ENCODE measurements at regions not wholly inside any gene's neighbourhood (a gene's known extent, or its start where the extent isn't known, plus 50 kb on each side); places are given as distances from the start of the nearest gene placed in this dataset.

- Mint-ChIP-seq H3K36me3 (ENCODE audit: low read depth) (peaks cover 2% of the 10 kb centered on the region), H3K27ac (no peak overlapping the region)
- no peak for ATAC-seq
These were observed 52.8 kb downstream of the FAM43A start for GRCh38 chr3:194738254-194739093.

DNA sequence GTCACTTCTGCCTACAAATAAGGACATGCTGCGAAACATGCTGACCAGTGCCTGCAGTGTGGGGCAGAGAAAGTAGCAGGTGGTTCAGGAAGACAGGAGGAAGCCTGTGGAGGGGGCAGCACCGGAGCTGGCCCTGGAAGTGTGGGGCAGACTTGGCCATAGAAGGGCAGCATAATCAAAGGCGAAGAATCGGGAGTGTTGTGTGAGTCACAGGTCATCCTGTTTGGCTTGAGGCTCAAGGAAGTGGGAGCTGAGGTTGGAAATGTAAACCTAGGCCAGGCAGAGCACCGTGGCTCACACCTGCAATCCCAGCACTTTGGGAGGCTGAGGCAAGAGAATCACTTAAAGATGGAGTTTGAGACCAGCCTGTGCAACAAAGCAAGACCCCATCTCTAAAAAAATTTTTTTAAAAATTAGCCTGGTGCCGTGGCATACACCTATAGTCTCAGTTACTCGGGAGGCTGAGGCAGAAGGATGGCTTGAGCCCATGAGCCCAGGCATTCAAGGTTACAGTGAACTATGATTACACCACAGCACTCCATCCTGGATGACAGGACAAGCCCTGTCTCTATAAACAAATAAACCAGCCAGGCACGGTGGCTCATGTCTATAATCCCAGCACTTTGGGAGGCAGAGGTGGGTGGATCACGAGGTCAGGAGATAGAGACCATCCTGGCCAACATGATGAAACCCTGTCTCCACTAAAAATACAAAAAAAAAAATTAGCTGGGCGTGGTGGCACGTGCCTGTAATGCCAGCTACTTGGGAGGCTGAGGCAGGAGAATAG lies 54.0 kb downstream of the FAM43A start:
- H3K36me3 Mint-ChIP-seq (ENCODE audit: low read depth), result peaks cover 2% of the 10 kb centered on the region
- no peak overlapping the region for H3K27ac Mint-ChIP-seq
- DNase-seq, result no peak
- H3K4me1 Mint-ChIP-seq, result no peaks in the 10 kb centered on the region
- no peak overlapping the region for H3K4me3 Mint-ChIP-seq
- peaks cover 46% of the 10 kb centered on the region for H3K27me3 Mint-ChIP-seq
- no peak for ATAC-seq
- no peaks in the 10 kb centered on the region for H3K9me3 ChIP-seq (ENCODE audit: control insufficient read depth, low read length, poor library complexity, severe bottlenecking)

More at GRCh38 chr3:194738254-194739093, 52.8 kb downstream of the FAM43A start:
- H3K9me3 ChIP-seq (ENCODE audit: control insufficient read depth, low read length, poor library complexity, severe bottlenecking), result no peaks in the 10 kb centered on the region
- Mint-ChIP-seq H3K4me3 (no peak overlapping the region), H3K27me3 (peaks cover 48% of the 10 kb centered on the region), H3K4me1 (no peaks in the 10 kb centered on the region)
- no peak for DNase-seq

GRCh38 chr3:194740859-194741491 lies 55.3 kb downstream of the FAM43A start:
- DNase-seq, result no peak
- Mint-ChIP-seq H3K4me1 (no peaks in the 10 kb centered on the region), H3K4me3 (no peak overlapping the region), H3K27me3 (peaks cover 56% of the 10 kb centered on the region), H3K27ac (no peak overlapping the region), H3K36me3 (ENCODE audit: low read depth) (no peaks in the 10 kb centered on the region)
- no peaks in the 10 kb centered on the region for H3K9me3 ChIP-seq (ENCODE audit: control insufficient read depth, low read length, poor library complexity, severe bottlenecking)
- ATAC-seq, result no peak

- Mint-ChIP-seq H3K4me1 (no peaks in the 10 kb centered on the region), H3K4me3 (no peak overlapping the region), H3K27ac (no peak overlapping the region), H3K36me3 (ENCODE audit: low read depth) (no peaks in the 10 kb centered on the region), H3K27me3 (peaks cover 62% of the 10 kb centered on the region)
- no peaks in the 10 kb centered on the region for H3K9me3 ChIP-seq (ENCODE audit: control insufficient read depth, low read length, poor library complexity, severe bottlenecking)
- DNase-seq (no peak), ATAC-seq (no peak)
These were observed 56.2 kb downstream of the FAM43A start for GRCh38 chr3:194741916-194742315.

DNA sequence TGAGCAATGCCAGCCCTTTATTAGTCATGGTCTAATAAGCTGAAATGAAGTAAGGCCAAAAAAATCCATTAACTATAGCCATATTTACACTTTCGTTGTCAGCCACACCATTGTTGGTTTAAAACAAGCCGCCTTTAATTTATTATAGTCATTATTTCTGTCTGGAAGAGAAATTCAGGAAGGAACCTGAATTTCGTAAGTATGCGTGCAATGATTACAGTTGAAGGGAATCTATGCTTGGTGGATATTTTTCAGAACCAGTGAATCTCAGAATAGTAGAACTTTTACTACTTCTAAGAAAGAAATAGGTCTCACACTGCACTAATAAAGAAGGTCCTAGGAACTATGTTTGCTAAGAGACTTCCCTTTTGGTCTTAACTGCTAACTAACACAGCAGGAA lies 59.1 kb downstream of the FAM43A start:
- H3K4me3 Mint-ChIP-seq, result no peak overlapping the region
- DNase-seq, result no peak
- no peaks in the 10 kb centered on the region for H3K36me3 Mint-ChIP-seq (ENCODE audit: low read depth)
- H3K9me3 ChIP-seq (ENCODE audit: control insufficient read depth, low read length, poor library complexity, severe bottlenecking), result no peaks in the 10 kb centered on the region
- ATAC-seq, result no peak
- H3K27ac Mint-ChIP-seq, result no peak overlapping the region
- no peaks in the 10 kb centered on the region for H3K4me1 Mint-ChIP-seq
- peaks cover 62% of the 10 kb centered on the region for H3K27me3 Mint-ChIP-seq

DNA sequence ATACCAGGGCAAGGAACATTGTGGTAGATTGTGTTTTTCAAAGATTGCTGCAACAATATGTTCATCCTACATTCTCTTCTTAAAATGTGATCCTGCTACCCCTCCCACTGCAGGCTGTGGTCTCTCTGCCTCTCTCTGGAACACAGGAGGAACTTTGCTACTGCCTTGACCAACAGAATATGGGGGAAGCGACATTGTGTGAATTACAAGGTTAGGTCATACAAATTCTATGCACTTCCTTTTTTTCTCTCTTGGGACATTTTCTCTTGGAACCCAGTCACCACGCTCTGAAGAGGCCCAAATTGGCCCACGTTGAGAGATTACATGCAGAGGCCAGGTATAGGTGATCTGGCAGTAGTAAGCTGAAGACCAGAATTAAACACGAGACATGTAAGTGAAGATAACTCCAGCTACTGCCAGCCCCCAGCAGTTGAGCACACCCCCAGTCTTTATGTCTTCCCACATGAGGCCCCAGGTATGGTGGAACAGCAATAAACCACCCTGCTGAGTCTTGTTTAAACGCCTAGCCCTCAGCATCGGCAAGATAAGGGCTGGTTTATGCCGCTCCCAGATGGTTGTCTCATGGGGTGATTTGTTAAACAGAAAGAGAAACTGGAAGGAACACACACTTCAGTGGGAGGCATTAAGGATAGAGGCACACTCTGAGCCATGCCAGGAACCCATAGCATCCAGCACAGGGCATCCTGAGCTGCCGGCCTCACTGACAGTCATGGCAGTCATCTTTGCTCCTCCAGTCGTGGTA lies 59.9 kb downstream of the FAM43A start:
- H3K4me1 Mint-ChIP-seq, result no peaks in the 10 kb centered on the region
- peaks cover 65% of the 10 kb centered on the region for H3K27me3 Mint-ChIP-seq
- no peaks in the 10 kb centered on the region for H3K9me3 ChIP-seq (ENCODE audit: control insufficient read depth, low read length, poor library complexity, severe bottlenecking)
- ATAC-seq, result no peak
- no peak for DNase-seq
- H3K27ac Mint-ChIP-seq, result no peak overlapping the region
- H3K4me3 Mint-ChIP-seq, result no peak overlapping the region
- H3K36me3 Mint-ChIP-seq (ENCODE audit: low read depth), result no peaks in the 10 kb centered on the region

- H3K9me3 ChIP-seq (ENCODE audit: control insufficient read depth, low read length, poor library complexity, severe bottlenecking), result no peaks in the 10 kb centered on the region
- no peaks in the 10 kb centered on the region for H3K4me1 Mint-ChIP-seq
- H3K36me3 Mint-ChIP-seq (ENCODE audit: low read depth), result no peaks in the 10 kb centered on the region
- no peak for ATAC-seq
- peak overlapping the region; percentile 49 for H3K4me3 Mint-ChIP-seq
- peaks cover 50% of the 10 kb centered on the region for H3K27me3 Mint-ChIP-seq
- H3K27ac Mint-ChIP-seq, result no peak overlapping the region
- no peak for DNase-seq
These were observed 62.5 kb downstream of the FAM43A start for GRCh38 chr3:194748225-194748624.

GRCh38 chr3:194749631-194750490 lies 64.2 kb downstream of the FAM43A start:
- no peak overlapping the region for H3K27ac Mint-ChIP-seq
- no peak overlapping the region for H3K4me3 Mint-ChIP-seq
- H3K4me1 Mint-ChIP-seq, result no peaks in the 10 kb centered on the region
- no peak for DNase-seq
- no peaks in the 10 kb centered on the region for H3K9me3 ChIP-seq (ENCODE audit: control insufficient read depth, low read length, poor library complexity, severe bottlenecking)
- ATAC-seq, result no peak
- H3K27me3 Mint-ChIP-seq, result peaks cover 40% of the 10 kb centered on the region
- H3K36me3 Mint-ChIP-seq (ENCODE audit: low read depth), result no peaks in the 10 kb centered on the region

DNA sequence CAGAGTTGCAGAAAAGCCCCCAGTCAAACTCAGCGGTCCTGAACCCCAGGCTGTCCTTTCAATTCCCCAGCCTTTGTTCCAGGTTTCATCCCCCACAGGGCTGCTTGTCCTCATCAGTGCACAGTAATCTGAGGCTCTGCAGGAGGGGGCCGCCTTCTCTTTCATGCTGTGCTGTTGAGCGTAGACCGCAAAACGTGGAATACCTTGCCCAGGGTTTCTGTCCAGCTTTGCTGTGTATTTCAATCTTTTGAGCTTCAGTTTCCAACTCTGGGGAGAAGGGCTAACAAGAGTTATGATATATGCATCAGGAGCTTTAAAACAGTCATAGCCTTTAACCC lies 64.8 kb downstream of the FAM43A start:
- ATAC-seq (no peak), DNase-seq (no peak)
- Mint-ChIP-seq H3K27me3 (peaks cover 39% of the 10 kb centered on the region), H3K4me1 (no peaks in the 10 kb centered on the region), H3K36me3 (ENCODE audit: low read depth) (no peaks in the 10 kb centered on the region), H3K4me3 (no peak overlapping the region), H3K27ac (no peak overlapping the region)
- H3K9me3 ChIP-seq (ENCODE audit: control insufficient read depth, low read length, poor library complexity, severe bottlenecking), result no peaks in the 10 kb centered on the region

- no peaks in the 10 kb centered on the region for H3K36me3 Mint-ChIP-seq (ENCODE audit: low read depth)
- DNase-seq, result no peak
- no peaks in the 10 kb centered on the region for H3K9me3 ChIP-seq (ENCODE audit: control insufficient read depth, low read length, poor library complexity, severe bottlenecking)
- ATAC-seq, result no peak
- H3K27me3 Mint-ChIP-seq, result peaks cover 27% of the 10 kb centered on the region
- no peak overlapping the region for H3K27ac Mint-ChIP-seq
- H3K4me1 Mint-ChIP-seq, result no peaks in the 10 kb centered on the region
- no peak overlapping the region for H3K4me3 Mint-ChIP-seq
These were observed 70.2 kb downstream of the FAM43A start for GRCh38 chr3:194755671-194756459.

- no peaks in the 10 kb centered on the region for H3K9me3 ChIP-seq (ENCODE audit: control insufficient read depth, low read length, poor library complexity, severe bottlenecking)
- DNase-seq (no peak), ATAC-seq (no peak)
- Mint-ChIP-seq H3K27me3 (peaks cover 32% of the 10 kb centered on the region), H3K4me3 (no peak overlapping the region), H3K4me1 (no peaks in the 10 kb centered on the region), H3K27ac (no peak overlapping the region), H3K36me3 (ENCODE audit: low read depth) (no peaks in the 10 kb centered on the region)
These were observed 70.7 kb downstream of the FAM43A start for GRCh38 chr3:194756460-194756779.

GRCh38 chr3:194756791-194757325 lies 71.2 kb downstream of the FAM43A start:
- no peak for DNase-seq
- Mint-ChIP-seq H3K36me3 (ENCODE audit: low read depth) (no peaks in the 10 kb centered on the region), H3K27me3 (peaks cover 36% of the 10 kb centered on the region), H3K4me3 (no peak overlapping the region), H3K4me1 (no peaks in the 10 kb centered on the region), H3K27ac (no peak overlapping the region)
- no peak for ATAC-seq
- H3K9me3 ChIP-seq (ENCODE audit: control insufficient read depth, low read length, poor library complexity, severe bottlenecking), result no peaks in the 10 kb centered on the region
